ENCODE measurements at regions not wholly inside any gene's neighbourhood (a gene's known extent, or its start where the extent isn't known, plus 50 kb on each side); places are given as distances from the start of the nearest gene placed in this dataset.

GRCh38 chr4:32560306-32560705, 1840.1 kb downstream of the PCDH7 start:
- TF ChIP-seq GATA3 (IDR thresholded peaks at IDR 0.05; ENCODE audit: low read depth, low read length): no peak
- no peak for TF ChIP-seq GATA2 (IDR thresholded peaks at IDR 0.05; ENCODE audit: low read depth, low read length)

Data from SH-SY5Y (cell line).